Muscle layer of colon (tissue), 2 donors: ENCODE measurements at regions not wholly inside any gene's neighbourhood (a gene's known extent, or its start where the extent isn't known, plus 50 kb on each side); places are given as distances from the start of the nearest gene placed in this dataset.
"Not testable (repeated sequence)": the region's sequence is repeated elsewhere in the genome, so short reads cannot be mapped to it uniquely, and the experiment has no call there.

ENCODE experiments used
- H3K27ac ChIP-seq: one replicate; pipeline ENCODE4 v1.7.0; 2013; ENCODE audit warnings: low read depth, mild to moderate bottlenecking, low read length, moderate library complexity
- H3K27me3 ChIP-seq, 2 donors: one replicate each; pipeline ENCODE4 v1.7.0; 2013; ENCODE audit warnings: low read length in 2 of 2, mild to moderate bottlenecking in 2 of 2; ENCODE audit not compliant: insufficient read depth in 2 of 2, control insufficient read depth in 1 of 2
- H3K36me3 ChIP-seq: one replicate; pipeline ENCODE4 v1.7.0; 2013; ENCODE audit warnings: mild to moderate bottlenecking, low read length; ENCODE audit not compliant: insufficient read depth
- H3K4me1 ChIP-seq: one replicate; pipeline ENCODE4 v1.7.0; 2013; ENCODE audit warnings: mild to moderate bottlenecking, low read length; ENCODE audit not compliant: insufficient read depth
- H3K4me3 ChIP-seq, 2 donors: one replicate each; pipeline ENCODE4 v1.7.0; 2013; ENCODE audit warnings: low read length in 2 of 2, low read depth in 1 of 2, mild to moderate bottlenecking in 1 of 2, moderate library complexity in 1 of 2
- H3K9ac ChIP-seq: one replicate; pipeline ENCODE4 v1.7.0; 2013; ENCODE audit warnings: low read length
- H3K9me3 ChIP-seq: one replicate; pipeline ENCODE4 v1.7.0; 2013; ENCODE audit warnings: mild to moderate bottlenecking, low read length
- donor health status: abdominal sarcoma.
- donor health status: Adenocarcinoma of cecum.

DNA sequence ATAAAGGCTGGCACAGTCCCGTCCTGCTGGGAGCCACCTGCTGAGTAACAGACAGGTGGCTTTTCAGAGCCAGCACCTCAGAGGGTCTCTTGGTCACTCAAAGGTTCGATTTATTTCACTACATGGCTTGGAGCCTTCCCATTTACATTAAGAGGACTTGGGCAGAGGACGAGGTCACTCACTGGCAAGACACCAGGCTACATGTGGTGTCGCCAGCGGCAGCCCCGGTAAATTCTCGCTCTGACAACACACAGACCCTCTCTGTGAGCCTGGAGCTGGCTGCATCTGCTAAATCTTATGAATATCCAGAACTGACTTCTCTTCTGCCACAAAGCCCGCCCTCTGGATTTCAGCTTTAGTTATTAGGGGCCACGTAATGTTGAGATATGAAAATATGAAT, 254.7 kb downstream of the VAPA start:
- no peaks in the 10 kb centered on the region for H3K4me1 ChIP-seq
- H3K9me3 ChIP-seq: no peaks in the 10 kb centered on the region
- no peaks in the 10 kb centered on the region for H3K36me3 ChIP-seq
- no peak overlapping the region for H3K9ac ChIP-seq
- H3K4me3 ChIP-seq: no peak overlapping the region
- no peaks in the 10 kb centered on the region for H3K27me3 ChIP-seq
- no peak overlapping the region for H3K27ac ChIP-seq

DNA sequence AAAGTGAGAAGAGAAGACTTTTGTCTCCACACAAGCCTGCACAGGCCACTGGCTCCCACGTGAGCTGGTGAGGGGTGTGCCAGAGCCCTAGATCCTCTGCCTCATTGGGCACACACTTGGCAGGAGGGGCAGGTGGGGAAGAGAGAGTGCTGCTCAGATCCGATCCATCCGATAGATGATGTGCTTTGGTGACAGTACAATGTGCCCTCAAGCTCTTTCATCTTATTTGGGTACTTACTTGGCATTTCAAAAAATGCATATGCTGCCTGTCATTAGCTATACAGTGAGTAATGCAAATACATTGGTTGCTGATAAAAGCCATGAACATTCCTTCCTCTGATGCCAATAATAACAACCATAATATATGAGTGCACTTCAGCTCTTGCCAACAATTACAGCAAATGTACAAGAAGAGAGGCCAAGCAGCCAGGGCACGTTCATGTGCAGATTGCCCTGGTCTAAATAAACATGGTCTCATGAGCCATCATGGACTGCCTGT, 255.3 kb downstream of the VAPA start:
- no peak overlapping the region for H3K27ac ChIP-seq
- no peak overlapping the region for H3K4me3 ChIP-seq
- no peaks in the 10 kb centered on the region for H3K36me3 ChIP-seq
- no peaks in the 10 kb centered on the region for H3K27me3 ChIP-seq
- H3K9me3 ChIP-seq: no peaks in the 10 kb centered on the region
- H3K9ac ChIP-seq: no peak overlapping the region
- H3K4me1 ChIP-seq: no peaks in the 10 kb centered on the region

DNA sequence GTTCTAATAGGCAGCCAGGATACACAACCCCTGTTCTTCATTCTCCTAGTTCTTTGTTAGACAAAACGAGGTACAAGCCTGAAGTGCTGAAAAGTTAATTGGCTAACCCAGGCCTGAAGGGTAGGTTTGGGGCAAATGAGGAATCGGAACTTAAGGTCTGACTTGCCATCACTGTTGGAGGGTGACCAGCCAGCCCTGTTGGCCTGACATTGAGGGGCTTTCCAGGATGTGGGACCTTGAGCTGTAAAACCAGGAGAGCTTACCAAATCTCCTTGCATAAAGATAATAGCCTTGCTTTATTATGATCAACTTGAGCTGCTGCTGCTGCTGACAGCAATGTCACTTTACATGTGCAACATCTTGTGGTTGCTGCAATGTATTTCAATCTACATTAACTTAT, 256.0 kb downstream of the VAPA start:
- Histone ChIP-seq H3K9ac (no peak overlapping the region), H3K4me3 (no peak overlapping the region), H3K36me3 (no peaks in the 10 kb centered on the region), H3K4me1 (no peaks in the 10 kb centered on the region), H3K27me3 (no peaks in the 10 kb centered on the region), H3K27ac (no peak overlapping the region), H3K9me3 (no peaks in the 10 kb centered on the region)

DNA sequence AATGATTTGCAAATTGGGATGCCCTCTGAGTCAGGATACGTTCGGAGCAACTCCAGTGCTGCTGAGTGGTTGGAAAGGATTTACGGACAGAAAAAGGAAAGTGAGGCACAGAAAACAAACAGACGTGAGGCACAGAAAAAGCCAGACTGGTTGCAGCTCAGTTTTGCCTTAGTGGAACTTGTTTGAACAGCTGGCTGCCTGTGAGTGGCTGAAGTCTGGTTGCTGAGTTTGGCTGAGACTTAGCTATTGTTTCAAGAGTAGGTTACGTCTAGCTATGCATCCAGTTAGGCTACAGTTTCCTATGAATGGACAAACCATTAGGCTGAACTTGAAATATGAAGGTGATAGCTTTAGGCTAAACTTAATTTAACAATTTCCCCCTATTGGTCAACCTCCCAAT, 256.6 kb downstream of the VAPA start:
- H3K9ac ChIP-seq: no peak overlapping the region
- H3K4me1 ChIP-seq: no peaks in the 10 kb centered on the region
- no peaks in the 10 kb centered on the region for H3K27me3 ChIP-seq
- H3K36me3 ChIP-seq: no peaks in the 10 kb centered on the region
- no peaks in the 10 kb centered on the region for H3K9me3 ChIP-seq
- H3K27ac ChIP-seq: no peak overlapping the region
- H3K4me3 ChIP-seq: no peak overlapping the region

DNA sequence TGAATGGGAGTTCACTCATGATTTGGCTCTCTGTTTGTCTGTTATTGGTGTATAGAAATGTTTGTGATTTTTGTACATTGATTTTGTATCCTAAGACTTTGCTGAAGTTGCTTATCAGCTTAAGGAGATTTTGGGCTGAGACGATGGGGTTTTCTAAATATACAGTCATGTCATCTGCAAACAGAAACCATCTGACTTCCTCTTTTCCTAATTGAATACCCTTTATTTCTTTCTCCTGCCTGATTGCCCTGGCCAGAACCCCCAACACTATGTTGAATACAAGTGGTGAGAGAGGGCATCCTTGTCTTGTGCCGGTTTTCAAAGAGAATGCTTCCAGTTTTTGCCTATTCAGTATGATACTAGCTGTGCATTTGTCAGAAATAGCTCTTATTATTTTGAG, 261.5 kb downstream of the VAPA start:
- not testable (repeated sequence) for H3K9ac ChIP-seq, H3K4me1 ChIP-seq, H3K36me3 ChIP-seq, H3K9me3 ChIP-seq, H3K4me3 ChIP-seq, H3K27me3 ChIP-seq, H3K27ac ChIP-seq

DNA sequence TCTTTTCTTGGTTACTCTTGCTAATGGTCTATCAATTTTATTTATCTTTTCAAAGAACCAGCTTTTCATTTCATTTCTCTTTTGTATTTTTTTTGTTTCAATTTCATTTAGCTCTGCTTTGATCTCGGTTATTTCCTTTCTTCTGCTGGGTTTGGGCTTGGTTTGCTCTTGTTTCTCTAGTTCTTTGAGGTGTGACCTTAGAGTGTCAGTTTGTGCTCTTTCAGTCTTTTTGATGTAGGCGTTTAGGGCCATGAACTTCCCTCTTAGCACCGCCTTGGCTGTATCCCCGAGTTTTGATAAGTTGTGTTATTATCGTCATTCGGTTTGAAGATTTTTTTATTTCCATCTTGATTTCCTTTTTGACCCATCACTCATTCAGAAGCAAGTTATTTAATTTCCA, 265.5 kb downstream of the VAPA start:
- H3K9ac ChIP-seq, H3K9me3 ChIP-seq, H3K4me3 ChIP-seq, H3K36me3 ChIP-seq, H3K27ac ChIP-seq, H3K4me1 ChIP-seq, H3K27me3 ChIP-seq: not testable (repeated sequence)

DNA sequence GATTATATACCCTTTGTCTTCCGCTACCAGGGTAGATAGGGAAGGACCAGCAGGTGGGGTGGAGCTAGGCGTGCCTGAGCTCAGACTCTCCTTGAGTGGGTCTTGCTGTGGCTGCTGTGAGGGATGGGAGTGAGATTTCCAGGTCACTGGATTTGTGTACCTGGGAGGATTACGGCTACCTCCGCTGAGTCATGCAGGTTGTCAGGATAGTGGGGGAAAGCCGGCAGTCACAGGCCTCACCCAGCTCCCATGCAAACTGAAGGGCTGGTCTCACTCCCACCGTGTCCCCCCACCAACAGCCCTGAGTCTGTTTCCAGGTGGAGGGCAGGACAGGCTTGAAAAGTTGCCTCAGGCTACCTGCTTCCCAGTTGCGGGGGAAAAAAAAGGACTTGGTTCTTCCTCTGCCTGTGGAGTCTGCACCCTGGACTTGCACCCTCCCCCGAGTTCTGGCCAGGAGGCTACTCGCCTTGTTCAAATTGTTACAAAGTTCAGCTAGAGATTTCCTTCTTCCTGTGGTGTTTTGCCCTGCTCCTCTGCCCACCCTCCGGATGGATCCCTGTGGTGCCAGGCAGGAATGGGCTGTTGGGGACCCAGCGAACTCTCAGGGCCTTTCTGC, 268.3 kb downstream of the VAPA start:
- H3K9me3 ChIP-seq: no peaks in the 10 kb centered on the region
- H3K36me3 ChIP-seq: no peaks in the 10 kb centered on the region
- H3K9ac ChIP-seq: no peak overlapping the region
- H3K4me1 ChIP-seq: no peaks in the 10 kb centered on the region
- no peak overlapping the region for H3K27ac ChIP-seq
- no peaks in the 10 kb centered on the region for H3K27me3 ChIP-seq
- no peak overlapping the region for H3K4me3 ChIP-seq

DNA sequence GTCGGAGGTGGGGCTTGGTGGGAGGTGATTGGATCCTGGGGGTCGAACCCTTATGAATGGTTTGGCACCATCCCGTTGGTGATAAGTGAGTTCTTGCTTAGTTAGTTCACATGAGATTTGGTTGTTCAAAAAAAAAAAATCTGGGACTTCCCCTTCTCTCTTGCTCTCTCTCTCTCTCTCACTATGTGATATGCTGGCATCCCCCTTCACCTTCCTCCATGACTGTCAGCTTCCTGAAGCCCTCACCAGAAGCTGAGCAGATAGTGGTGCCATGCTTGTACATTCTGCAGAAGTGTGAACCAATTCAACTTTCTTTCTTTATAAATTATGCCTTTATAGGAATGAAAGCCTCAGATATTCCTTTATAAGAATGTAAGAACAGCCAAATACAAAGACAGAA, 269.7 kb upstream of the APCDD1 start:
- no peak overlapping the region for H3K27ac ChIP-seq
- no peaks in the 10 kb centered on the region for H3K9me3 ChIP-seq
- H3K4me1 ChIP-seq: no peaks in the 10 kb centered on the region
- H3K9ac ChIP-seq: no peak overlapping the region
- no peaks in the 10 kb centered on the region for H3K36me3 ChIP-seq
- H3K4me3 ChIP-seq: no peak overlapping the region
- no peaks in the 10 kb centered on the region for H3K27me3 ChIP-seq

DNA sequence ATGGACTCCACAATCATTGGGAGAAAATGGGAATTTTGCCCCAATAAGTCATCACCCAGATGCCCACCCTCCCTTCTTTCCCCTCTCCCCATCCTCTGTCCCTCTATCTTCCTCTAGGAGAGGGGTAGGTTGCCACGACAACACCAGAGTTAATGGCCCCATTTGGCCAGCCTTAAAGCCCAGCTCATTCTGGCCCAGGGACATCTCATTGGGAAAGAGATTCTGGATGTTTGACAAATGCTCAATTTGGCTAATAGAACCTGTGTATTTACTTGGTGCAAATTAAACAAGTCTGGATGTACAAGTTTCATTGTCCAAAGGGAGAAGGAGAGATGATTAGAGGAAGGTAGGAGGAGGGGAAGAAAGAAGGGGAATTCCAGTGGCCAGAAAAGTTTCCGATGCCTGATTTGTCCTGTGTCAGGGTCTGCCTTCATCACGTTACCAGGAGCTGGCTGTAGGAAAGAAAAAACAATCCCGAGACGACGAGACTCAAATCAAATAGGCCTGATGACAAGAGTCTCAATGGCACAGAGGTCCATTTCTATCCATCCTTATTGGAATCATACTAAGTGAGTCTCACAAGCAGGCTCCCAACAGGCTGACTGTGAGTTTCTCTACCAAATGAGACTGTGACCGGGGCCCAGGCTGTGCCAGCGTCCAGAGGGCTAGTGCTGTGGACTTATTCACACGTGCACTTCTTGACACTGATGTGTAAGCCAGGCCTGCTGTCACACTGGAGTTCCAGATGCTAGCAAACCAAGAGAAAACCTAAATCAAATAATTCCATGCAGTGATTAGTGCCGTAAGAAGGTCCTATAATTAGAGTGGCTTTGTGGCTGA, 265.2 kb upstream of the APCDD1 start:
- no peaks in the 10 kb centered on the region for H3K9me3 ChIP-seq
- H3K27ac ChIP-seq: no peak overlapping the region
- no peaks in the 10 kb centered on the region for H3K36me3 ChIP-seq
- H3K27me3 ChIP-seq: no peaks in the 10 kb centered on the region
- H3K4me1 ChIP-seq: no peaks in the 10 kb centered on the region
- H3K9ac ChIP-seq: no peak overlapping the region
- no peak overlapping the region for H3K4me3 ChIP-seq

DNA sequence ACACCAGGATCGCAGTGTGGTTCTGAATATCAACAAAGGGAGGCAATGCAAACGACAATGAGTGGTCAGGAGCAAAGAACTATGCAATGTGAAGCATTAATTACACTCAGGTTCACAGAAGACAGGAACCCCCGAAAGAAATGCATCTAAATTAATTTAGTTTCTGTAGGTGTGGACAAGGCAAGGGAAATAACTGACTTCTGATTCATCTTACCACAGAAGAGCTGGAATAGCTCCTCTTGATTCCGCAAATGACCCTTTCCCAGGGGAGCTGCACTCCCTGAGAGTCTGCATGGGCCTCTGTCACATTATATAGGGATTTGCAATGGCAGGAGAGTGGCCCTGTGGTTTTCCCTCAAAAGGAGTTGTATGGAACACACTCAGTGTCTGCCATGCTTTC, 263.9 kb upstream of the APCDD1 start:
- no peak overlapping the region for H3K4me3 ChIP-seq
- no peaks in the 10 kb centered on the region for H3K9me3 ChIP-seq
- no peaks in the 10 kb centered on the region for H3K27me3 ChIP-seq
- H3K27ac ChIP-seq: no peak overlapping the region
- no peaks in the 10 kb centered on the region for H3K4me1 ChIP-seq
- no peak overlapping the region for H3K9ac ChIP-seq
- H3K36me3 ChIP-seq: no peaks in the 10 kb centered on the region

DNA sequence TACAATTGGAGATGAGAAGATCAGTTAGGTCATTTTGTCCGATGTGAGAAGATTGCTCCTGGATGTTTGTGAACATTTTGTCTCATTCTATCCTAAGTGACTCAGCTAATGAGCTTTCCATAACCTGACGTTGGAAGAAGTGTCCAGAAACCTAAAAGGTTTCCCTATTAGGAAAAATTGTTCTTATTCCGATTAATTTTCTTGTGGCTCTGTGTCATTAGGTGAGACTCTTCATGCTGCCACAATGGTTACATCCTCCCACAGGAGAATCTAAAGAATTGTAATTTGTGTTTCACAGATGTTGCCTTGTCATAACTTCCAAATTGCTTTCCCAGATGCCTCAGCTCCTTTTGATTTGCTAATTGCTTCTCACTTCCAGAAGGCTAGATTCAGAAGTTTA, 261.0 kb upstream of the APCDD1 start:
- H3K27me3 ChIP-seq: no peaks in the 10 kb centered on the region
- H3K4me1 ChIP-seq: no peaks in the 10 kb centered on the region
- no peak overlapping the region for H3K9ac ChIP-seq
- H3K4me3 ChIP-seq: no peak overlapping the region
- H3K36me3 ChIP-seq: no peaks in the 10 kb centered on the region
- H3K9me3 ChIP-seq: no peaks in the 10 kb centered on the region
- no peak overlapping the region for H3K27ac ChIP-seq

DNA sequence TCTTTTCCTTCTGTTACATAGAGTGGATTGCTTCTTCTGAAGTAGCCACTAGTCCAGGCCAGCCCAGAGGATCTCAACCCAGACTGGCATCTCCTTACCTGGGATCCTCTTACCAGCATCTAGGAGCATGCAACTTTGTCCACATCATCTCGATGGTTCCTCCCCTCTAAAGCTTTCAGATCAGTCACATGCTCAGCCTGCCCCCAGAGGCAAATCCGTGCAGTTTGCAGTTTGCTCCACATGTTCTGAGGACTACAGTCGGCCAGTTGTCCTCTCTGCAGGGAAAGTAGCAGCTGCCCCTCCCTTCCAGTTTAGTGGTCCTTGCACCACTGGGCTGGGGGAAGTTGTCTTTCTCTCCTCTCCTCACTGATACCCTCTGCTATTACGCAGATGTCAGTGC, 259.8 kb upstream of the APCDD1 start:
- Histone ChIP-seq H3K27me3 (no peaks in the 10 kb centered on the region), H3K36me3 (no peaks in the 10 kb centered on the region), H3K4me1 (no peaks in the 10 kb centered on the region), H3K9ac (no peak overlapping the region), H3K9me3 (no peaks in the 10 kb centered on the region), H3K27ac (no peak overlapping the region), H3K4me3 (no peak overlapping the region)
